ENCODE measurements at regions not wholly inside any gene's neighbourhood (a gene's known extent, or its start where the extent isn't known, plus 50 kb on each side); places are given as distances from the start of the nearest gene placed in this dataset.

DNA sequence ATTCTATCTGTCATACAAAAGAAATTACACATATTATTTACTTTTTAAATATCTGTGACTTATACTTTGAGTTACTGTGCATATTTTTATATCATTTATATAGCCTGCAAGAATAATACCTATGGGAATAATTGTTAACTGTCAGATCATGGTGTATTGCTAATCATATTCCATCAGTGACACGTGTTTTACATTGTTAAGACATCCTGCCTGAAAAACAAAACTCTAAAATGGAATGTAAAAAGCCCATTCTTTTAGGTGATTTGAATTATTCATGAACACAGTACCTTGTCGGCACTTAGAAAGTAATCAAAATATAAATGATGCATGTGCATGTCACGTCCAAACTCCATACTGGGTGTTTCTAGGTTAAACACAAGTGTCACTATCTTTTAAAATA lies 533.8 kb upstream of the PCDH9 start:
- 51% methylated on average over 3 of the region's 3 CpGs for WGBS (ENCODE audit: low lambda C conversion rate)
- H4K20me1 ChIP-seq (ENCODE audit: insufficient read depth) = no peaks in the 10 kb centered on the region
- ChIA-PET POLR2A (no interaction called here), CTCF (no interaction called here)
- H3K27ac ChIP-seq (ENCODE audit: low read depth in 2 of 2, low read length in 1 of 2) = no peak overlapping the region
- no peak overlapping the region for H3K4me2 ChIP-seq
- H3F3A ChIP-seq (replicated peaks; ENCODE audit: insufficient read depth) = no peaks in the 10 kb centered on the region
- H3K36me3 ChIP-seq (replicated peaks in 1 of 2; ENCODE audit: control insufficient read depth in 1 of 2, insufficient read depth in 2 of 2, low read length in 1 of 2) = no peaks in the 10 kb centered on the region
- no peaks in the 10 kb centered on the region for H3K79me2 ChIP-seq (ENCODE audit: insufficient read depth)
- no peaks in the 10 kb centered on the region; a peak in 1 of 4 replicates for H3K4me1 ChIP-seq (ENCODE audit: control insufficient read depth in 1 of 2, insufficient read depth in 2 of 2, low read depth in 1 of 2, low read length in 1 of 2)
- H2AFZ ChIP-seq (ENCODE audit: low read depth) = no peak overlapping the region
- H3K27me3 ChIP-seq (ENCODE audit: insufficient read depth) = no peaks in the 10 kb centered on the region
- H3K9me2 ChIP-seq = no peaks in the 10 kb centered on the region
- no peaks in the 10 kb centered on the region for H3K9me3 ChIP-seq
- TF ChIP-seq MXI1 (IDR thresholded peaks at IDR 0.05; ENCODE audit: low read depth, low read length) (no peak), RCOR1 (IDR thresholded peaks at IDR 0.05; ENCODE audit: low read length) (no peak), TEAD4 (IDR thresholded peaks at IDR 0.05; ENCODE audit: borderline replicate concordance, insufficient read depth) (no peak), YY1 (IDR thresholded peaks at IDR 0.05; ENCODE audit: low read depth) (no peak), FOXM1 (IDR thresholded peaks at IDR 0.05; ENCODE audit: low read depth) (no peak), ELF1 (IDR thresholded peaks at IDR 0.05) (no peak)
- no peak for DNase-seq
- H3K4me3 ChIP-seq (ENCODE audit: low read depth in 2 of 2, low read length in 1 of 2) = no peak overlapping the region
- H3K9ac ChIP-seq = no peak overlapping the region

DNA sequence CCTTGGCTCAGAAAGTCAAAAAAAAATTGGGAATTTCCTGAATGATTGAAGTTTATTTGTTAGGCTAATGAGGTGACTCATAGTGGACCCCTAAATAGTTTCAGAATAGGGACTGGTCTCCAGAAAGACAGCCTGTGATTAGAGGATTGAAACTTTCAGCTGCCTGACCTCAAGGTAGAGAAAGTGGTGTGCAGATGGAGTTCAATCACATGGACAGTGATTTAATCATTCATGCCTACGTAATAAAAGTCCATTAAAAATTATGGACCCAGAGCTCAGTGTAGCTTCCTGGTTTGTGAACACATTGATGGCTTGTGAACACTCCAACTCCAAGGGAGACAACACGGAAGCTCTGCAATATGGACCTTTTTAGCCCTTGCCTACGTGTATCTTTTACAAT lies 533.2 kb upstream of the PCDH9 start:
- Histone ChIP-seq H3K9me3 (no peaks in the 10 kb centered on the region), H3K27me3 (ENCODE audit: insufficient read depth) (no peaks in the 10 kb centered on the region), H3F3A (replicated peaks; ENCODE audit: insufficient read depth) (no peaks in the 10 kb centered on the region), H3K4me2 (no peak overlapping the region), H3K36me3 (replicated peaks in 1 of 2; ENCODE audit: control insufficient read depth in 1 of 2, insufficient read depth in 2 of 2, low read length in 1 of 2) (no peaks in the 10 kb centered on the region), H3K27ac (ENCODE audit: low read depth in 2 of 2, low read length in 1 of 2) (no peak overlapping the region), H3K4me1 (ENCODE audit: control insufficient read depth in 1 of 2, insufficient read depth in 2 of 2, low read depth in 1 of 2, low read length in 1 of 2) (no peaks in the 10 kb centered on the region; a peak in 1 of 4 replicates), H3K9ac (no peak overlapping the region), H3K9me2 (no peaks in the 10 kb centered on the region), H4K20me1 (ENCODE audit: insufficient read depth) (no peaks in the 10 kb centered on the region), H3K4me3 (ENCODE audit: low read depth in 2 of 2, low read length in 1 of 2) (no peak overlapping the region), H3K79me2 (ENCODE audit: insufficient read depth) (no peaks in the 10 kb centered on the region), H2AFZ (ENCODE audit: low read depth) (no peak overlapping the region)
- TF ChIP-seq, protein P1, sequence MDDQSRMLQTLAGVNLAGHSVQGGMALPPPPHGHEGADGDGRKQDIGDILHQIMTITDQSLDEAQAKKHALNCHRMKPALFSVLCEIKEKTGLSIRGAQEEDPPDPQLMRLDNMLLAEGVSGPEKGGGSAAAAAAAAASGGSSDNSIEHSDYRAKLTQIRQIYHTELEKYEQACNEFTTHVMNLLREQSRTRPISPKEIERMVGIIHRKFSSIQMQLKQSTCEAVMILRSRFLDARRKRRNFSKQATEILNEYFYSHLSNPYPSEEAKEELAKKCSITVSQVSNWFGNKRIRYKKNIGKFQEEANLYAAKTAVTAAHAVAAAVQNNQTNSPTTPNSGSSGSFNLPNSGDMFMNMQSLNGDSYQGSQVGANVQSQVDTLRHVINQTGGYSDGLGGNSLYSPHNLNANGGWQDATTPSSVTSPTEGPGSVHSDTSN (IDR thresholded peaks at IDR 0.05) = no peak
- TF ChIP-seq RCOR1 (IDR thresholded peaks at IDR 0.05; ENCODE audit: low read length) (no peak), SIN3A (IDR thresholded peaks at IDR 0.05; ENCODE audit: borderline replicate concordance, low read depth, low read length) (no peak), CHD2 (IDR thresholded peaks at IDR 0.05; ENCODE audit: low read length, partially characterized antibody) (no peak), GABPA (IDR thresholded peaks at IDR 0.05; ENCODE audit: low read depth) (no peak), TCF12 (IDR thresholded peaks at IDR 0.05) (no peak), NRF1 (IDR thresholded peaks at IDR 0.05; ENCODE audit: low read depth, low read length) (no peak), FOXJ3 (CRISPR knock-in tag; IDR thresholded peaks at IDR 0.05) (no peak), EZH2phosphoT487 (IDR thresholded peaks at IDR 0.05; ENCODE audit: borderline replicate concordance, low read depth) (no peak), SMC3 (IDR thresholded peaks at IDR 0.05; ENCODE audit: low read depth, low read length) (no peak)
- TF ChIP-seq, protein P2, sequence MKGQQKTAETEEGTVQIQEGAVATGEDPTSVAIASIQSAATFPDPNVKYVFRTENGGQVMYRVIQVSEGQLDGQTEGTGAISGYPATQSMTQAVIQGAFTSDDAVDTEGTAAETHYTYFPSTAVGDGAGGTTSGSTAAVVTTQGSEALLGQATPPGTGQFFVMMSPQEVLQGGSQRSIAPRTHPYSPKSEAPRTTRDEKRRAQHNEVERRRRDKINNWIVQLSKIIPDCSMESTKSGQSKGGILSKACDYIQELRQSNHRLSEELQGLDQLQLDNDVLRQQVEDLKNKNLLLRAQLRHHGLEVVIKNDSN (IDR thresholded peaks at IDR 0.05; ENCODE audit: borderline replicate concordance, low read depth) = no peak
- TF ChIP-seq, protein P3, sequence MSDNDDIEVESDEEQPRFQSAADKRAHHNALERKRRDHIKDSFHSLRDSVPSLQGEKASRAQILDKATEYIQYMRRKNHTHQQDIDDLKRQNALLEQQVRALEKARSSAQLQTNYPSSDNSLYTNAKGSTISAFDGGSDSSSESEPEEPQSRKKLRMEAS (IDR thresholded peaks at IDR 0.05; ENCODE audit: low read depth) = no peak
- WGBS (ENCODE audit: low lambda C conversion rate) = 48% methylated on average over 3 of the region's 3 CpGs
- DNase-seq = no peak
- ChIA-PET POLR2A (no interaction called here), CTCF (no interaction called here)

All from SK-N-SH (cell line).